Lower leg skin (tissue), 4 donors: ENCODE measurements at regions not wholly inside any gene's neighbourhood (a gene's known extent, or its start where the extent isn't known, plus 50 kb on each side); places are given as distances from the start of the nearest gene placed in this dataset.

Experiments
- DNase-seq, 2 donors: peaks; one replicate each; pipeline ENCODE4 v3.0.0-alpha.2; 2019; ENCODE audit warnings: low spot score in 2 of 2
- H3K4me3 ChIP-seq: fragments of 200-600 bp; sonication (generic); 2 replicates; pipeline ENCODE4 v1.5.1; 2017; ENCODE audit warnings: mild to moderate bottlenecking, low read depth; ENCODE audit not compliant: poor library complexity, severe bottlenecking
- CTCF ChIP-seq, 3 donors: fragments of 450-650 bp; IDR thresholded peaks; one replicate each; pipeline ENCODE4 v1.5.1; 2016; ENCODE audit warnings: antibody characterized with exemption in 3 of 3, mild to moderate bottlenecking in 3 of 3, moderate library complexity in 2 of 3
- POLR2A ChIP-seq, 2 donors: fragments of 450-650 bp; IDR thresholded peaks; one replicate each; pipeline ENCODE4 v1.6.1; 2016 to 2017; ENCODE audit warnings: antibody characterized with exemption in 2 of 2, mild to moderate bottlenecking in 1 of 2, moderate library complexity in 1 of 2
- WGBS, 2 donors: methylation state at CpG; one replicate each; pipeline ENCODE4 v1.1.5; 2018; 5-methylcytosine and 5-hydroxymethylcytosine counted together
- intact Hi-C: fragments of 100-400 bp; cut with DNase I; formaldehyde crosslinking; loops from one replicate; pipeline ENCODE4 v1.15.0; 2023; ENCODE audit warnings: low total_unique reads

GRCh38 chr4:137611998-137612700 lies 79.9 kb upstream of the PCDH18 start:
- no peak for TF ChIP-seq CTCF (IDR thresholded peaks at IDR 0.05)
- H3K4me3 ChIP-seq = no peak overlapping the region
- DNase-seq = no peak
- intact Hi-C loops = loop anchor here (5.0 kb wide), 1 partner anchor 1565 kb away; no protein-coding TSS in a partner anchor
- 37 to 43% methylated on average over 3 of the region's 3 CpGs for WGBS, 2 donors

- no peak for DNase-seq
- intact Hi-C loops = loop anchor here (5.0 kb wide), 1 partner anchor 1564 kb away; no protein-coding TSS in a partner anchor
- TF ChIP-seq POLR2A (IDR thresholded peaks at IDR 0.05) (no peak), CTCF (IDR thresholded peaks at IDR 0.05) (no peak)
- 91 to 94% methylated on average over 2 of the region's 2 CpGs for WGBS, 2 donors
- no peak overlapping the region for H3K4me3 ChIP-seq
Observed at GRCh38 chr4:137610960-137611359, 78.7 kb upstream of the PCDH18 start.

- TF ChIP-seq POLR2A (IDR thresholded peaks at IDR 0.05) (no peak), CTCF (IDR thresholded peaks at IDR 0.05) (no peak)
- DNase-seq = no peak
- H3K4me3 ChIP-seq = no peak overlapping the region
- intact Hi-C loops = loop anchor here (5.0 kb wide), 1 partner anchor 1563 kb away; no protein-coding TSS in a partner anchor
- 32% methylated on average over 4 of the region's 4 CpGs for WGBS, 2 donors
Observed at GRCh38 chr4:137609718-137610430, 77.6 kb upstream of the PCDH18 start.

GRCh38 chr4:137608085-137608484 lies 75.8 kb upstream of the PCDH18 start:
- no peak for TF ChIP-seq CTCF (IDR thresholded peaks at IDR 0.05)
- TF ChIP-seq POLR2A (IDR thresholded peaks at IDR 0.05) = no peak
- 44 to 55% methylated on average over 1 of the region's 1 CpG for WGBS, 2 donors
- no peak overlapping the region for H3K4me3 ChIP-seq
- intact Hi-C loops = no loop called here
- peak in 1 of 2 donors; percentile 25 for DNase-seq

GRCh38 chr4:137602436-137602835 lies 70.1 kb upstream of the PCDH18 start:
- intact Hi-C loops = no loop called here
- no peak for TF ChIP-seq POLR2A (IDR thresholded peaks at IDR 0.05)
- TF ChIP-seq CTCF (IDR thresholded peaks at IDR 0.05) = no peak
- 52 to 65% methylated on average over 2 of the region's 2 CpGs for WGBS, 2 donors
- DNase-seq = no peak
- H3K4me3 ChIP-seq = no peak overlapping the region
